Muscle layer of colon (tissue), 2 donors: ENCODE measurements at regions not wholly inside any gene's neighbourhood (a gene's known extent, or its start where the extent isn't known, plus 50 kb on each side); places are given as distances from the start of the nearest gene placed in this dataset.

Experiments
- H3K27ac ChIP-seq: one replicate; pipeline ENCODE4 v1.7.0; 2013; ENCODE audit warnings: low read depth, mild to moderate bottlenecking, low read length, moderate library complexity
- H3K27me3 ChIP-seq, 2 donors: one replicate each; pipeline ENCODE4 v1.7.0; 2013; ENCODE audit warnings: low read length in 2 of 2, mild to moderate bottlenecking in 2 of 2; ENCODE audit not compliant: insufficient read depth in 2 of 2, control insufficient read depth in 1 of 2
- H3K36me3 ChIP-seq: one replicate; pipeline ENCODE4 v1.7.0; 2013; ENCODE audit warnings: mild to moderate bottlenecking, low read length; ENCODE audit not compliant: insufficient read depth
- H3K4me1 ChIP-seq: one replicate; pipeline ENCODE4 v1.7.0; 2013; ENCODE audit warnings: mild to moderate bottlenecking, low read length; ENCODE audit not compliant: insufficient read depth
- H3K4me3 ChIP-seq, 2 donors: one replicate each; pipeline ENCODE4 v1.7.0; 2013; ENCODE audit warnings: low read length in 2 of 2, low read depth in 1 of 2, mild to moderate bottlenecking in 1 of 2, moderate library complexity in 1 of 2
- H3K9ac ChIP-seq: one replicate; pipeline ENCODE4 v1.7.0; 2013; ENCODE audit warnings: low read length
- H3K9me3 ChIP-seq: one replicate; pipeline ENCODE4 v1.7.0; 2013; ENCODE audit warnings: mild to moderate bottlenecking, low read length
- donor health status: abdominal sarcoma.
- donor health status: Adenocarcinoma of cecum.

DNA sequence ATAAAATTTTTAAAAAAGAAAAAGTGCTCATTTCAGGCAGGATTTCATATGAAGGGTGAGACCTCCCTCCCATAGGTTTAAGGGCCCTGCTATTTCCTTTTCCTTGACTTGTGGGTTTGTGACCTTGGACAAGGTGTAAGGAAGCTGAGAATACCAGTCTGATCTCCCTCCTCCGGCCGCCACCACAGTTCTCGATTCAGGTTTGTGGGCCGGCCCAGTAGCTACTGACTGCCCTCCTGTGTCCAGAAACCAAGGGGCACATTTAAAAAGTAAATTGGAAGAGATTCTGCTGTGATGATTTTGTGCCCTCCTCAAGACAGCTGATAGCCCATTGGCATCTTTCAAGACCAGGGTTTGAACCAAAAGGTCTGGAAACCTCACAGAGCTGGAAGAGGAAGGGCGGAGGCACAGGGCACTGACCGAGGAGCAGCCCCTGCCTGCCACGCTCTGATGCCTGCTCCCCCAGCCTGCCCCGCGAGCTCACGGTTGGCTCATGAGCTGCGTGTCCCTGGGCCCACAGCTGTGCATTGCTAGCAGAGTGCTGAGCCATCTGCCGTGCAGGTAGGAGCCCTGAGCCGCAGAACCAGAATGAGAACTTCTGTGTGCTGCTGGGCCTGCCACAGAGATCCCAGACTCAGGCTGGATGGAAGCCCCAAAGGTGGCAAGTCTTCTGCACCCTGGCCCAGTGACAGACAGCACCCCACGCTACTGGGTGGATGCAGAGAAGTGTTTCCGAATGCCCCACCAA lies 348.7 kb downstream of the NPHP4 start:
- Histone ChIP-seq H3K27me3 (peaks cover 0 to 3% of the 10 kb centered on the region in 2 donors), H3K4me3 (no peak overlapping the region), H3K4me1 (no peaks in the 10 kb centered on the region), H3K9me3 (no peaks in the 10 kb centered on the region), H3K36me3 (no peaks in the 10 kb centered on the region), H3K27ac (no peak overlapping the region), H3K9ac (no peak overlapping the region)

- no peak overlapping the region for H3K27ac ChIP-seq
- no peaks in the 10 kb centered on the region for H3K4me1 ChIP-seq
- H3K9me3 ChIP-seq, result no peaks in the 10 kb centered on the region
- H3K4me3 ChIP-seq, result no peak overlapping the region
- no peak overlapping the region for H3K9ac ChIP-seq
- no peaks in the 10 kb centered on the region for H3K36me3 ChIP-seq
- H3K27me3 ChIP-seq, result peaks cover 0 to 3% of the 10 kb centered on the region in 2 donors
These were observed 351.4 kb downstream of the NPHP4 start for GRCh38 chr1:5640845-5641244.

DNA sequence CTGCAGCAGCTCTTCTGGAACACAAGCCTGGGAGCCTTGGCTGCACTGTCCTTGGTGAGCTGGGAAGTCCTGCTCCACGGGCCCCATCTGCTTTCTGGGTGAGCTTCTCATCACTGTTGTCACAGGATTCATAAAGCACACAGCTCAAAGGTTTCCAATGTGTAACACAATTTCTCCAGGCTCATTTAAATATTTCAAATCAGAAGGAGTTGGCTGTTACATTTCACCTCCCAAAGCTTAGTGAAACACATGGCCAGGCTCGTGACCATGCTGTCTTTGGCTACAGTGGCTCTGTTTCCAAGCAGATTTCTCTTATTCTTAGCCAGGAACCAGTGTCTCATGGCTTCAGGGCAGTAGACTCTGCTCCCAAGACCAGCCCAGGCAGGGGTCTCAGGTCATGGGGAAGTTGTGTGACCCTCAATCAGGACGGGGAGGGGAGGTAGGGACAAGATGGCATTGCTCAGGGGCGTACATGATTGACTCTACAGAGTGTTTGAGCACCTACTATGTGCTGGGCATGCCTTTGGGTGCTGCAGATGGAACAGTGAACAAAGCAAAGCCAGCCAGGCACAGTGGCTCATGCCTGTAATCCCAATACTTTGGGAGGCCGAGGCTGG lies 353.0 kb downstream of the NPHP4 start:
- Histone ChIP-seq H3K36me3 (no peaks in the 10 kb centered on the region), H3K4me3 (no peak overlapping the region), H3K9ac (no peak overlapping the region), H3K9me3 (no peaks in the 10 kb centered on the region), H3K4me1 (no peaks in the 10 kb centered on the region), H3K27ac (no peak overlapping the region), H3K27me3 (peaks cover 0 to 8% of the 10 kb centered on the region in 2 donors)

DNA sequence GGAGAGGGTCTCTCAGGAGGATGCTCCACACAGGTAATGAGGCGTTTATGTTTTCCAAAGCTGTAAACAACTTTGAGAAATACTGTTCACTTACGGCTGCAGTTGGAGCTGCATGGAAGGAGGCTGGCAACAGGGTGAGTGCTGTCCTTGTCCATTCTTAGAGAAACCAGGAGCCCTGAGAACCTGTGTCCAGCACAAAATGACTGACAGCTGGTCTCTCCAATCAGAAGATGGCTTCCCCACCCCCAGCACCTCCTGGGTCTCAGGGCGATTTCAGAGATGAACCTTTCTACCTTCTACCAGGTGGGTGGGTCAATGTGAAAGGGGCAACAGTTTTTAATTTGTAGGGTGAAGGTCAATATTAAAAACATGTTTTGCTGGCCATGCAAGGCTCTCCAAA lies 353.6 kb downstream of the NPHP4 start:
- Histone ChIP-seq H3K27me3 (peaks cover 0 to 6% of the 10 kb centered on the region in 2 donors), H3K4me1 (no peaks in the 10 kb centered on the region), H3K9me3 (no peaks in the 10 kb centered on the region), H3K4me3 (no peak overlapping the region), H3K27ac (no peak overlapping the region), H3K9ac (no peak overlapping the region), H3K36me3 (no peaks in the 10 kb centered on the region)

DNA sequence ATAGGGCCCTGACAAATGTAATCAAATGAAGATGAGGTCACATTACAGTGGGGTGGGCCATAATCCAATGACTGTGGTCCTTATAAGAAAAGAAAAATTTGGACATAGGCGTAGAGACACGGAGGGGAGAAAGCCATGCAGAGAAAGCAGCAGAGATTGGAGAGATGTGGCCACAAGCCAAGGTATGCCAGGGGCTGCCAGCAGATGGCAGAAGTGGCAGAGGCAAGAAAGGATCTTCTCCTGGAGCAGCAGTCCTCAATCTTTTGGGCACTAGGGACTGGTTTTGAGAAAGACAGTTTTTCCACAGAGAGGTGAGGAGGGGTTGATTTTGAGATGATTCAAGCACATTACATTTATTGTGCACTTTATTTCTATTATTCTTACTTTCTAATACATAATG lies 355.1 kb downstream of the NPHP4 start:
- Histone ChIP-seq H3K4me1 (no peaks in the 10 kb centered on the region), H3K4me3 (no peak overlapping the region), H3K36me3 (no peaks in the 10 kb centered on the region), H3K27me3 (peaks cover 0 to 5% of the 10 kb centered on the region in 2 donors), H3K9me3 (no peaks in the 10 kb centered on the region), H3K27ac (no peak overlapping the region), H3K9ac (no peak overlapping the region)

- Histone ChIP-seq H3K36me3 (no peaks in the 10 kb centered on the region), H3K4me3 (no peak overlapping the region), H3K9ac (no peak overlapping the region), H3K27ac (no peak overlapping the region), H3K27me3 (peaks cover 0 to 5% of the 10 kb centered on the region in 2 donors), H3K4me1 (no peaks in the 10 kb centered on the region), H3K9me3 (no peaks in the 10 kb centered on the region)
These were observed 357.3 kb downstream of the NPHP4 start for GRCh38 chr1:5634893-5635292.

DNA sequence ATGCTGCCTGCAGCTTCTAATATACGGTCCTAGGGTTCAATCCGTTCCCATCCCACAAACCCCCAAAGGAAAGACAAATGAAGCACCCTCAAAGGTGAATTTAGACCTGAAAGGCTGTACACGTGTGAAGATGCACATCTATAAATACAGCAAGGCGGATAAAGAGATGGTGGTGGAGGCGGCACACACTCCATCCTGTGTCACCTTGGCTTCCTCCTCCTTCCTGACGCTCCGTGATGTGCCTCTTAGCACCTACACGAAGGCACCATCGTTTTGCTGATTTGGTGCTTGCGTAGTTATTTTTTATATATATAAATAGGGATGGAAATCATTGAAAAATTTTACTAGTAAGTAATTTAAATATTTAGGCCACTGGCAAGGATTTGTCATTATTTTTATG lies 359.4 kb downstream of the NPHP4 start:
- H3K9ac ChIP-seq, result no peak overlapping the region
- no peaks in the 10 kb centered on the region for H3K36me3 ChIP-seq
- no peaks in the 10 kb centered on the region for H3K9me3 ChIP-seq
- no peak overlapping the region for H3K27ac ChIP-seq
- H3K27me3 ChIP-seq, result peaks cover 0 to 5% of the 10 kb centered on the region in 2 donors
- no peaks in the 10 kb centered on the region for H3K4me1 ChIP-seq
- H3K4me3 ChIP-seq, result no peak overlapping the region

- H3K36me3 ChIP-seq, result no peaks in the 10 kb centered on the region
- no peak overlapping the region for H3K27ac ChIP-seq
- H3K9ac ChIP-seq, result no peak overlapping the region
- H3K9me3 ChIP-seq, result no peaks in the 10 kb centered on the region
- H3K27me3 ChIP-seq, result peaks cover 0 to 5% of the 10 kb centered on the region in 2 donors
- H3K4me3 ChIP-seq, result no peak overlapping the region
- no peaks in the 10 kb centered on the region for H3K4me1 ChIP-seq
These were observed 360.0 kb downstream of the NPHP4 start for GRCh38 chr1:5632224-5632623.

DNA sequence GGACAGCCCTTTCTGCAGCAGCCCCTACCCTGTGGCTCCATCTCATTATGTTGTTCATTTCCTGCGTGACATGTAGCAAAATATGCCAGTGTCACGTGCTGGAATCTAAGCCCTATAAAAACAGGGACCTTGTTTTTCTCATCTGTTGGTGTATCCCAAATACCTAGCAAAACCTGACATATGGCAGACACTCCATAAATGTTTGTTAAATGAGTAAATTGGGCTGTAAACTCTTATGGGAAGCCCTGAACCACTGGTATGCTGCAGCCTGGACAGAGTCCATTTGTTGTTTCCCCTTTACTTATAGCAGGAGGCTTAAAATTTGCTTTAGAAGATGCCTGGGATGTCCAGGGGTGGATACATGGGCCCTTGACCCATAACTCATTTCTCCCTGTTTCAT lies 363.8 kb downstream of the NPHP4 start:
- Histone ChIP-seq H3K9me3 (no peaks in the 10 kb centered on the region), H3K4me1 (no peaks in the 10 kb centered on the region), H3K9ac (no peak overlapping the region), H3K36me3 (no peaks in the 10 kb centered on the region), H3K27me3 (no peaks in the 10 kb centered on the region), H3K4me3 (no peak overlapping the region), H3K27ac (no peak overlapping the region)

DNA sequence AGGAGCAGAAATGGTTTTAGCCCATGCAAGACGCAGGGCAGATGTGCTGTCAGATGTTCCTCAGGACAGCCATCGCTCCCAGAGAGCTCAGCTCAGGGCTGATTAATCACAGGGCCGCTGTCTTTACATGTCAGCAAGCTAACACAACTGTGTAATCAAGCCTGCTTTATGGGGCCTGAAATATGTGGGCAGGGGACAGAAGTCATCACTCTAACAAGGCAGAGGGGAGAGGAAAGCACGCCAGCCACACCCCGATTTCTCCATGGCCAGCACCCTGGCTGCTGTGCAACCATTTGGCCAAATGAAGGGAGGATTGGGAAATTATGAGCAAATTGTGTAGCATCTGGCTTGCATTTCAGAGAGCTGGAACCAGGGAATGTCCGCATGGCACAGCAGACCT lies 368.8 kb downstream of the NPHP4 start:
- no peaks in the 10 kb centered on the region for H3K9me3 ChIP-seq
- H3K36me3 ChIP-seq, result no peaks in the 10 kb centered on the region
- H3K4me3 ChIP-seq, result no peak overlapping the region
- H3K4me1 ChIP-seq, result no peaks in the 10 kb centered on the region
- H3K27ac ChIP-seq, result no peak overlapping the region
- H3K27me3 ChIP-seq, result no peaks in the 10 kb centered on the region
- no peak overlapping the region for H3K9ac ChIP-seq

- Histone ChIP-seq H3K9me3 (no peaks in the 10 kb centered on the region), H3K27me3 (no peaks in the 10 kb centered on the region), H3K9ac (no peak overlapping the region), H3K27ac (no peak overlapping the region), H3K4me1 (no peaks in the 10 kb centered on the region), H3K36me3 (no peaks in the 10 kb centered on the region), H3K4me3 (no peak overlapping the region)
These were observed 369.8 kb downstream of the NPHP4 start for GRCh38 chr1:5622412-5622811.

- Histone ChIP-seq H3K27ac (no peak overlapping the region), H3K4me1 (no peaks in the 10 kb centered on the region), H3K27me3 (no peaks in the 10 kb centered on the region), H3K9me3 (no peaks in the 10 kb centered on the region), H3K36me3 (no peaks in the 10 kb centered on the region), H3K4me3 (no peak overlapping the region), H3K9ac (no peak overlapping the region)
These were observed 370.5 kb downstream of the NPHP4 start for GRCh38 chr1:5621692-5622091.
